GM12878 (cell line): ENCODE measurements at regions not wholly inside any gene's neighbourhood (a gene's known extent, or its start where the extent isn't known, plus 50 kb on each side); places are given as distances from the start of the nearest gene placed in this dataset.
"Not testable (repeated sequence)": the region's sequence is repeated elsewhere in the genome, so short reads cannot be mapped to it uniquely, and the experiment has no call there.

Source experiments
- ATAC-seq: fragments of 200-7000 bp; cut with Tn5 transposase; 3 replicates; pipeline ENCODE4 v1.9.1; 2020; ENCODE audit warnings: mild to moderate bottlenecking, moderate library complexity
- BruUV-seq: library from RNA; stranded (reverse); fragments of 400-500 nt; replicated peaks from 2 replicates; lab custom pipeline; 2021; lab: Mats Ljungman, UMichigan
- CTCF ChIA-PET: fragments of 300-600 bp; sonication (Branson Sonifier 250); formaldehyde crosslinking; extraction: SDS; loops from one replicate; lab custom pipeline; 2021; ENCODE audit warnings: inconsistent platforms; lab: Yijun Ruan, JAX
- POLR2A ChIA-PET: fragments of 350-600 bp; formaldehyde crosslinking; extraction: SDS; loops from one replicate; lab custom pipeline; 2021; ENCODE audit warnings: inconsistent platforms; lab: Charles Lee
- RAD21 ChIA-PET: fragments of 300-600 bp; sonication (Branson Sonifier 250); formaldehyde crosslinking; loops from one replicate; lab custom pipeline; 2023; ENCODE audit warnings: antibody characterized with exemption; ENCODE audit not compliant: unreplicated experiment; lab: Charles Lee
- SMC1A ChIA-PET: fragments of 300-600 bp; sonication (Branson Sonifier 250); formaldehyde crosslinking; loops from one replicate; lab custom pipeline; 2023; ENCODE audit not compliant: unreplicated experiment, uncharacterized antibody; lab: Charles Lee
- DNase-seq: peaks from one replicate; pipeline ENCODE4 v3.0.0-alpha.2; 2011; ENCODE audit warnings: low read depth, low spot score
- FAIRE-seq: peaks from 3 replicates; lab custom pipeline; 2011; peaks lifted over from hg19 to GRCh38; lab: Jason Lieb, UNC
- H2AFZ ChIP-seq: 2 replicates; pipeline ENCODE4 v1.6.0; 2011; ENCODE audit warnings: low read depth, low read length, control low read depth; ENCODE audit not compliant: control insufficient read depth
- H3K27ac ChIP-seq: 2 replicates; pipeline ENCODE4 v1.5.1; 2011; ENCODE audit warnings: control low read depth; ENCODE audit not compliant: control insufficient read depth, insufficient read depth
- H3K27me3 ChIP-seq, 2 experiments: replicated peaks in 1 of 2; 2 replicates each; pipeline versions ENCODE4 v1.6.0 to v1.6.1; 2011; ENCODE audit warnings: low read length in 1 of 2; ENCODE audit not compliant: control insufficient read depth in 2 of 2, insufficient read depth in 2 of 2
- H3K36me3 ChIP-seq, 2 experiments: 2 replicates each; pipeline ENCODE4 v1.5.1; 2011; ENCODE audit warnings: low read length in 1 of 2; ENCODE audit not compliant: control insufficient read depth in 2 of 2, insufficient read depth in 2 of 2
- H3K4me1 ChIP-seq: 2 replicates; pipeline ENCODE4 v1.6.1; 2011; ENCODE audit warnings: mild to moderate bottlenecking, low read length, moderate library complexity, mixed read lengths; ENCODE audit not compliant: control insufficient read depth, insufficient read depth
- H3K4me2 ChIP-seq: 2 replicates; pipeline ENCODE4 v1.6.0; 2011; ENCODE audit warnings: control low read depth; ENCODE audit not compliant: control insufficient read depth, insufficient read depth
- H3K4me3 ChIP-seq: fragments of 200-600 bp; sonication (generic); 2 replicates; pipeline ENCODE4 v1.5.1; 2016
- H3K79me2 ChIP-seq: 2 replicates; pipeline ENCODE4 v1.6.0; 2011; ENCODE audit warnings: low read length; ENCODE audit not compliant: control insufficient read depth, insufficient read depth
- H3K9ac ChIP-seq: 2 replicates; pipeline ENCODE4 v1.8.0; 2011; ENCODE audit warnings: low read length, control low read depth, mixed read lengths; ENCODE audit not compliant: control insufficient read depth, insufficient read depth
- H3K9me3 ChIP-seq: replicated peaks from 3 replicates; pipeline ENCODE4 v1.5.1; 2011; ENCODE audit warnings: mild to moderate bottlenecking, low read length; ENCODE audit not compliant: control insufficient read depth, insufficient read depth
- H4K20me1 ChIP-seq: 2 replicates; pipeline ENCODE4 v1.6.0; 2011; ENCODE audit not compliant: control insufficient read depth, insufficient read depth
- CBFB ChIP-seq: IDR thresholded peaks from 2 replicates; pipeline ENCODE4 v1.6.1; 2016; ENCODE audit warnings: antibody characterized with exemption, low read depth
- CREM ChIP-seq: IDR thresholded peaks from 2 replicates; pipeline ENCODE4 v1.6.1; 2014; ENCODE audit warnings: antibody characterized with exemption, low read depth
- MEF2A ChIP-seq: IDR thresholded peaks from 2 replicates; pipeline ENCODE4 v1.6.1; 2011; ENCODE audit warnings: low read depth, mild to moderate bottlenecking, low read length, moderate library complexity; ENCODE audit not compliant: insufficient read depth
- SMAD1 ChIP-seq: fragments of 450-650 bp; IDR thresholded peaks from 2 replicates; pipeline ENCODE4 v1.6.1; 2018; ENCODE audit warnings: mild to moderate bottlenecking, low read depth; ENCODE audit not compliant: partially characterized antibody
- SMC3 ChIP-seq: IDR thresholded peaks from 2 replicates; pipeline ENCODE4 v1.6.1; 2011; ENCODE audit warnings: low read length, improper control_type of control experiment, borderline replicate concordance
- SP1 ChIP-seq: IDR thresholded peaks from one replicate; pipeline ENCODE4 v1.6.1; 2011; ENCODE audit warnings: low read depth, low read length
- YBX1 ChIP-seq: fragments of 450-650 bp; IDR thresholded peaks from 2 replicates; pipeline ENCODE4 v1.6.1; 2016; ENCODE audit warnings: antibody characterized with exemption
- WGBS: methylation state at CpG from one replicate; pipeline ENCODE4 v1.1.6; 2016; ENCODE audit warnings: low lambda C conversion rate; ENCODE audit not compliant: insufficient replicate concordance, insufficient coverage; ENCODE audit errors: missing lambda C conversion rate; 5-methylcytosine and 5-hydroxymethylcytosine counted together
- in situ Hi-C: fragments of 300-500 bp; cut with MboI; formaldehyde crosslinking; loops from 9 replicates; pipeline ENCODE4 v1.14.3; 2018; ENCODE audit warnings: mixed read lengths
- intact Hi-C: fragments of 100-400 bp; cut with micrococcal nuclease; formaldehyde crosslinking; loops from one replicate; pipeline ENCODE4 v1.14.2; 2022; ENCODE audit not compliant: unreplicated experiment
- TF ChIP-seq, protein P1 (sequence below): fragments of 450-650 bp; formaldehyde crosslinking; IDR thresholded peaks from 2 replicates; pipeline ENCODE4 v1.4.0; 2022; ENCODE audit warnings: mild to moderate bottlenecking, moderate library complexity
- TF ChIP-seq, protein P2 (sequence below): fragments of 450-650 bp; conservative IDR thresholded peaks from 2 replicates; pipeline ENCODE4 v1.6.1; 2017; ENCODE audit warnings: mild to moderate bottlenecking, moderate library complexity
- TF ChIP-seq, protein P3 (sequence below): IDR thresholded peaks from 2 replicates; pipeline ENCODE4 v1.6.1; 2012; ENCODE audit warnings: improper control_type of control experiment, low read depth, low read length; ENCODE audit not compliant: insufficient replicate concordance

DNA sequence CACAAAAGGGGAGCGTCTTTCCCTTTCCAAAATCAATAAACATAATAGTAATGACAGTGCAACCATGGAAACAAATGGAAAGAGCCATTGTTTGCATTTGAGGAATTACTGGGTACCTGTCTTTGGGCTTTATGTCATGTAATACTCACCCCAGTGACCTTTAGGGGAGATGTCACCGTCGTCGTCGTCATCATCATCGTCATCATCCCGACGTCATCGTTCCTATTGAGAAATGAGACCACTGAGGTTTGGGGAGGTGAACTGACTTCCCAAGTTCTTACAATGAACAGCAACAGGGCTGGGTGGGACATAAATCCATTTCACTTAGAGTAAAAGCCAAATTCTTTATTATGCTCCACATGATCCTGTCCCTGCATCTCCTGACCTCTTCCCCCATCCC lies 168.9 kb upstream of the KAZN start (continued):
- TF ChIP-seq, protein P1, sequence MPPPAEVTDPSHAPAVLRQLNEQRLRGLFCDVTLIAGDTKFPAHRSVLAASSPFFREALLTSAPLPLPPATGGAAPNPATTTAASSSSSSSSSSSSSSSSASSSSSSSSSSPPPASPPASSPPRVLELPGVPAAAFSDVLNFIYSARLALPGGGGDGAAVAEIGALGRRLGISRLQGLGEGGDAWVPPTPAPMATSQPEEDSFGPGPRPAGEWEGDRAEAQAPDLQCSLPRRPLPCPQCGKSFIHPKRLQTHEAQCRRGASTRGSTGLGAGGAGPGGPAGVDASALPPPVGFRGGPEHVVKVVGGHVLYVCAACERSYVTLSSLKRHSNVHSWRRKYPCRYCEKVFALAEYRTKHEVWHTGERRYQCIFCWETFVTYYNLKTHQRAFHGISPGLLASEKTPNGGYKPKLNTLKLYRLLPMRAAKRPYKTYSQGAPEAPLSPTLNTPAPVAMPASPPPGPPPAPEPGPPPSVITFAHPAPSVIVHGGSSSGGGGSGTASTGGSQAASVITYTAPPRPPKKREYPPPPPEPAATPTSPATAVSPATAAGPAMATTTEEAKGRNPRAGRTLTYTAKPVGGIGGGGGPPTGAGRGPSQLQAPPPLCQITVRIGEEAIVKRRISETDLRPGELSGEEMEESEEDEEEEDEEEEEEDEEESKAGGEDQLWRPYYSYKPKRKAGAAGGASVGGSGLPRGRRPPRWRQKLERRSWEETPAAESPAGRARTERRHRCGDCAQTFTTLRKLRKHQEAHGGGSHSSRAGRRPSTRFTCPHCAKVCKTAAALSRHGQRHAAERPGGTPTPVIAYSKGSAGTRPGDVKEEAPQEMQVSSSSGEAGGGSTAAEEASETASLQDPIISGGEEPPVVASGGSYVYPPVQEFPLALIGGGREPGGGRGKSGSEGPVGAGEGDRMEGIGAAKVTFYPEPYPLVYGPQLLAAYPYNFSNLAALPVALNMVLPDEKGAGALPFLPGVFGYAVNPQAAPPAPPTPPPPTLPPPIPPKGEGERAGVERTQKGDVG (CRISPR knock-in tag): no peak
- TF ChIP-seq, protein P2, sequence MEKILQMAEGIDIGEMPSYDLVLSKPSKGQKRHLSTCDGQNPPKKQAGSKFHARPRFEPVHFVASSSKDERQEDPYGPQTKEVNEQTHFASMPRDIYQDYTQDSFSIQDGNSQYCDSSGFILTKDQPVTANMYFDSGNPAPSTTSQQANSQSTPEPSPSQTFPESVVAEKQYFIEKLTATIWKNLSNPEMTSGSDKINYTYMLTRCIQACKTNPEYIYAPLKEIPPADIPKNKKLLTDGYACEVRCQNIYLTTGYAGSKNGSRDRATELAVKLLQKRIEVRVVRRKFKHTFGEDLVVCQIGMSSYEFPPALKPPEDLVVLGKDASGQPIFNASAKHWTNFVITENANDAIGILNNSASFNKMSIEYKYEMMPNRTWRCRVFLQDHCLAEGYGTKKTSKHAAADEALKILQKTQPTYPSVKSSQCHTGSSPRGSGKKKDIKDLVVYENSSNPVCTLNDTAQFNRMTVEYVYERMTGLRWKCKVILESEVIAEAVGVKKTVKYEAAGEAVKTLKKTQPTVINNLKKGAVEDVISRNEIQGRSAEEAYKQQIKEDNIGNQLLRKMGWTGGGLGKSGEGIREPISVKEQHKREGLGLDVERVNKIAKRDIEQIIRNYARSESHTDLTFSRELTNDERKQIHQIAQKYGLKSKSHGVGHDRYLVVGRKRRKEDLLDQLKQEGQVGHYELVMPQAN: no peak
- no peak for TF ChIP-seq SP1
- TF ChIP-seq MEF2A: no peak
- TF ChIP-seq, protein P3, sequence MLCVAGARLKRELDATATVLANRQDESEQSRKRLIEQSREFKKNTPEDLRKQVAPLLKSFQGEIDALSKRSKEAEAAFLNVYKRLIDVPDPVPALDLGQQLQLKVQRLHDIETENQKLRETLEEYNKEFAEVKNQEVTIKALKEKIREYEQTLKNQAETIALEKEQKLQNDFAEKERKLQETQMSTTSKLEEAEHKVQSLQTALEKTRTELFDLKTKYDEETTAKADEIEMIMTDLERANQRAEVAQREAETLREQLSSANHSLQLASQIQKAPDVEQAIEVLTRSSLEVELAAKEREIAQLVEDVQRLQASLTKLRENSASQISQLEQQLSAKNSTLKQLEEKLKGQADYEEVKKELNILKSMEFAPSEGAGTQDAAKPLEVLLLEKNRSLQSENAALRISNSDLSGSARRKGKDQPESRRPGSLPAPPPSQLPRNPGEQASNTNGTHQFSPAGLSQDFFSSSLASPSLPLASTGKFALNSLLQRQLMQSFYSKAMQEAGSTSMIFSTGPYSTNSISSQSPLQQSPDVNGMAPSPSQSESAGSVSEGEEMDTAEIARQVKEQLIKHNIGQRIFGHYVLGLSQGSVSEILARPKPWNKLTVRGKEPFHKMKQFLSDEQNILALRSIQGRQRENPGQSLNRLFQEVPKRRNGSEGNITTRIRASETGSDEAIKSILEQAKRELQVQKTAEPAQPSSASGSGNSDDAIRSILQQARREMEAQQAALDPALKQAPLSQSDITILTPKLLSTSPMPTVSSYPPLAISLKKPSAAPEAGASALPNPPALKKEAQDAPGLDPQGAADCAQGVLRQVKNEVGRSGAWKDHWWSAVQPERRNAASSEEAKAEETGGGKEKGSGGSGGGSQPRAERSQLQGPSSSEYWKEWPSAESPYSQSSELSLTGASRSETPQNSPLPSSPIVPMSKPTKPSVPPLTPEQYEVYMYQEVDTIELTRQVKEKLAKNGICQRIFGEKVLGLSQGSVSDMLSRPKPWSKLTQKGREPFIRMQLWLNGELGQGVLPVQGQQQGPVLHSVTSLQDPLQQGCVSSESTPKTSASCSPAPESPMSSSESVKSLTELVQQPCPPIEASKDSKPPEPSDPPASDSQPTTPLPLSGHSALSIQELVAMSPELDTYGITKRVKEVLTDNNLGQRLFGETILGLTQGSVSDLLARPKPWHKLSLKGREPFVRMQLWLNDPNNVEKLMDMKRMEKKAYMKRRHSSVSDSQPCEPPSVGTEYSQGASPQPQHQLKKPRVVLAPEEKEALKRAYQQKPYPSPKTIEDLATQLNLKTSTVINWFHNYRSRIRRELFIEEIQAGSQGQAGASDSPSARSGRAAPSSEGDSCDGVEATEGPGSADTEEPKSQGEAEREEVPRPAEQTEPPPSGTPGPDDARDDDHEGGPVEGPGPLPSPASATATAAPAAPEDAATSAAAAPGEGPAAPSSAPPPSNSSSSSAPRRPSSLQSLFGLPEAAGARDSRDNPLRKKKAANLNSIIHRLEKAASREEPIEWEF: no peak
- TF ChIP-seq SMC3: no peak
- no peak for TF ChIP-seq SMAD1
- TF ChIP-seq CREM: no peak
- TF ChIP-seq CBFB: no peak
- TF ChIP-seq YBX1: no peak

DNA sequence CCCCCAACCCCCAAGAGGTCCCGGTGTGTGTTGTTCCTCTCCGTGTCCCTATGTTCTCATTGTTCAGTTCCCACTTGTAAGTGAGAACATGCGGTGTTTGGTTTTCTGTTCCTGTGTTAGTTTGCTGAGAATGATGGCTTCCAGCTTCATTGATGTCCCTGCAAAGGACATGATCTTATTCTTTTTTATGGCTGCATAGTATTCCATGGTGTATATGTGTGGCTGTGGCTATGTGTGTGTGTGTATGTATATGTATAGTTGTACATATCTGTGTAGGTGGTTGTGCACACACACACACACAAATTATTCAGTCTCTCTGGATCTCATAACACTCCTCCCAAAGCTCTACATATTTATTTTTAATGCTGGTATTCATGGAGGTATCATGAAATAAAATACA lies 165.8 kb upstream of the KAZN start:
- H3K9me3 ChIP-seq, DNase-seq, CTCF ChIA-PET, intact Hi-C loops, H3K4me3 ChIP-seq, H3K4me1 ChIP-seq, H2AFZ ChIP-seq, H4K20me1 ChIP-seq, H3K4me2 ChIP-seq, H3K9ac ChIP-seq, BruUV-seq, FAIRE-seq, H3K27ac ChIP-seq, in situ Hi-C loops, H3K27me3 ChIP-seq, ATAC-seq, RAD21 ChIA-PET, H3K36me3 ChIP-seq, H3K79me2 ChIP-seq, POLR2A ChIA-PET, SMC1A ChIA-PET: not testable (repeated sequence)
- WGBS: 81% methylated on average over 3 of the region's 3 CpGs
